Aorta (tissue), 5 donors: ENCODE measurements at regions not wholly inside any gene's neighbourhood (a gene's known extent, or its start where the extent isn't known, plus 50 kb on each side); places are given as distances from the start of the nearest gene placed in this dataset.

Experiments
- ATAC-seq: fragments of 200-7000 bp; cut with Tn5 transposase; one replicate; pipeline ENCODE4 v1.9.1; 2022; ENCODE audit warnings: moderate library complexity; ENCODE audit not compliant: low FRiP score
- DNase-seq, 2 donors: peaks; one replicate each; pipeline ENCODE4 v3.0.0-alpha.2; 2020
- H3K27ac ChIP-seq, 2 donors: one replicate each; pipeline ENCODE4 v1.5.1; 2013; ENCODE audit warnings: low read length in 2 of 2, mild to moderate bottlenecking in 2 of 2, moderate library complexity in 2 of 2, control low read depth in 1 of 2, inconsistent platforms in 1 of 2, low read depth in 1 of 2
- H3K27me3 ChIP-seq, 2 donors: one replicate each; pipeline ENCODE4 v1.6.1; 2013; ENCODE audit warnings: control low read depth in 1 of 2, low read length in 1 of 2, mild to moderate bottlenecking in 1 of 2, moderate library complexity in 1 of 2; ENCODE audit not compliant: insufficient read depth in 2 of 2, control insufficient read depth in 1 of 2
- H3K36me3 ChIP-seq, 2 donors: one replicate each; pipeline ENCODE4 v1.6.1; 2013; ENCODE audit warnings: control low read depth in 1 of 2, low read length in 1 of 2, mild to moderate bottlenecking in 1 of 2; ENCODE audit not compliant: insufficient read depth in 2 of 2, control insufficient read depth in 1 of 2
- H3K4me1 ChIP-seq, 2 donors: one replicate each; pipeline ENCODE4 v1.6.1; 2013; ENCODE audit warnings: low read length in 2 of 2, control low read depth in 1 of 2, mild to moderate bottlenecking in 1 of 2, moderate library complexity in 1 of 2; ENCODE audit not compliant: insufficient read depth in 2 of 2, control insufficient read depth in 1 of 2
- H3K4me3 ChIP-seq, 2 donors: one replicate each; pipeline ENCODE4 v1.5.1; 2013; ENCODE audit warnings: low read length in 2 of 2, control low read depth in 1 of 2, mild to moderate bottlenecking in 1 of 2
- H3K9me3 ChIP-seq: one replicate; pipeline ENCODE4 v1.6.1; 2013; ENCODE audit warnings: mild to moderate bottlenecking, low read length; ENCODE audit not compliant: control insufficient read depth
- WGBS, 2 donors: extraction: QIAGEN DNeasy Blood & Tissue Kit; methylation state at CpG; one replicate each; pipeline ENCODE4 v1.1.7; 2013; 5-methylcytosine and 5-hydroxymethylcytosine counted together
- intact Hi-C, 2 donors: fragments of 100-400 bp; cut with DNase I; formaldehyde crosslinking; loops; one replicate each; pipeline versions ENCODE4 v1.14.2 to v1.15.0; 2022
- donor health status: healthy with polysubstance abuse.
- donor health status: Bipolar disorder and iron deficiency.
- donor health status: DM: no; HTN: no; CAD: no.
- donor health status: DM: no; HTN: no; CAD: no.
- donor health status: DM: yes; HTN: yes; CAD: no.

DNA sequence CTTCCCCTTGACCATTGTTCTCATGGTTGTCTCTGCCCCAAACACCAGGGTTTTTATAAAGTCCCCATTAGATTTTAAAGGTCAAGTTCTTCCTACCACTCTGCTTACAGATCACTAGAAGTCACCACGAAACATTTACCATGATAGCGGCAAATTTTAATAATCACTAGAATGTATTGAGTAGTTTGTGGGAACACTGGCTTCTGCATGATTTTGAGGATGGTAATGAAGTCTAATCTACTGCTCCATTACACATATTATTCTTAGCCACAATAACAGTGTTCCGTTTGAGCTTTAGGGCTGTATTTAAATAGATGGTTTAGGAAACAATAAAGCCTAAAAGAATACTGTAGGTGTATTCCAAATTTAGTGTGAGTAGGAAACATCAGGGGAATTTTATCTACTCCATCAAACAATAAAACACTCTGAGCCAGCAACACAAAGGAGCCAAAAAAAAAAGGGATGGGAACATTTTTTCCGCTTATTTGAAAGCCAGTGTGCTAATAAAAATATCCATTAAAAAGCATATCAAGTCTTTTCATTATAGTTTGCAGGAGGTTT, 49.7 kb downstream of the KLF12 start:
- H3K36me3 ChIP-seq, result no peaks in the 10 kb centered on the region
- intact Hi-C loops, result no loop called here
- DNase-seq (no peak), ATAC-seq (no peak)
- H3K4me1 ChIP-seq, result peaks cover 2 to 3% of the 10 kb centered on the region in 2 donors
- H3K4me3 ChIP-seq, result no peak overlapping the region
- H3K27me3 ChIP-seq, result no peaks in the 10 kb centered on the region
- 72 to 77% methylated on average over 4 of the region's 4 CpGs for WGBS, 2 donors
- no peaks in the 10 kb centered on the region for H3K9me3 ChIP-seq
- no peak overlapping the region for H3K27ac ChIP-seq

DNA sequence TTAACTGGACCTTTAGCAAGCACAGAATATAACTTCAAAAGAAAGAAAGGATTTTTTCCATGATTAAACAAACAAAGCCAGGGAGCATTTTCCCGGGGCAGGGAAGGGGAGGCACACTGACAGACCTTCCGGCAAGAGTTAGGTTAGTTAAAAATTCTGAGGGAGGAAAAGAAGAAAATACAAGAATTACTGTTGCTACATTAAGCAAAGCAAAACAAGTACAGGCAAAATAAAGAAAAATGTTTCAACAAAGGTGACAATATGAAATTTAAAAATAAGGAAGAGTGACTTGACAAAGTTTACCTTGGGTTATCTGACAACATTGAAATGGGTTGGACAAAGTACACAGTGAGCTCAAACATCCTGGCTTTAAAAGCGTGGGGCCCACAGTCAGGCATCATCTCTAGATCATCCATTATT, 51.5 kb downstream of the KLF12 start:
- Histone ChIP-seq H3K4me1 (peaks cover 3 to 4% of the 10 kb centered on the region in 2 donors), H3K27ac (no peak overlapping the region), H3K4me3 (no peak overlapping the region), H3K27me3 (no peaks in the 10 kb centered on the region), H3K9me3 (no peaks in the 10 kb centered on the region), H3K36me3 (no peaks in the 10 kb centered on the region)
- DNase-seq, result no peak
- intact Hi-C loops, result no loop called here
- WGBS, 2 donors, result 53 to 61% methylated on average over 3 of the region's 3 CpGs
- ATAC-seq, result no peak

GRCh38 chr13:74080762-74081161, 53.4 kb downstream of the KLF12 start:
- no peak overlapping the region for H3K4me3 ChIP-seq
- no peaks in the 10 kb centered on the region for H3K9me3 ChIP-seq
- H3K27ac ChIP-seq, result no peak overlapping the region
- WGBS, 2 donors, result 94 to 97% methylated on average over 1 of the region's 1 CpG
- DNase-seq (no peak), ATAC-seq (no peak)
- peaks cover 3% of the 10 kb centered on the region in 2 donors for H3K4me1 ChIP-seq
- no peaks in the 10 kb centered on the region for H3K36me3 ChIP-seq
- intact Hi-C loops, result no loop called here
- no peaks in the 10 kb centered on the region for H3K27me3 ChIP-seq

GRCh38 chr13:74077792-74078191, 56.4 kb downstream of the KLF12 start:
- H3K36me3 ChIP-seq, result no peaks in the 10 kb centered on the region
- H3K4me3 ChIP-seq, result no peak overlapping the region
- DNase-seq (no peak), ATAC-seq (no peak)
- H3K4me1 ChIP-seq, result peaks cover 3 to 4% of the 10 kb centered on the region in 2 donors
- intact Hi-C loops, result no loop called here
- 17 to 18% methylated on average over 2 of the region's 2 CpGs for WGBS, 2 donors
- no peaks in the 10 kb centered on the region for H3K27me3 ChIP-seq
- no peaks in the 10 kb centered on the region for H3K9me3 ChIP-seq
- H3K27ac ChIP-seq, result no peak overlapping the region

DNA sequence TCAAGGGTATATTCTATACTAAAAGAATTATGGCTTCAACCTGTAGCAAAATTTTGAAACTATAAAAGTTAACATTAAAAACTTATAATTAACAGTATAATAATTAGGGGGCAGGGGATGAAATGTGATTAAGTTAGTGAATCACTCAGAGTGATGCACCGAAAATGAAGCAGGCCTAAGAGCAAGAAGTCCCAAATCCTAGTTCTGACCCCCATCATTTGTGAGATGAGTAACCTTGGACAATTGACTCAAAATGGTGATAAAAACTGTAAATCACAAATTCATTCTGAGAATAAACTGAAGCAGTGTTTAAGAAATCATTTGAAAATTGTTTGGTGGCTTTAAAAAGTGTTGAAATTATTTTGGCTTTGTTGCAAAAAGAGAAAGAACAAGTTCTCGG, 56.8 kb downstream of the KLF12 start:
- Histone ChIP-seq H3K27me3 (no peaks in the 10 kb centered on the region), H3K4me3 (no peak overlapping the region), H3K4me1 (peaks cover 3 to 4% of the 10 kb centered on the region in 2 donors), H3K36me3 (no peaks in the 10 kb centered on the region), H3K9me3 (no peaks in the 10 kb centered on the region), H3K27ac (no peak overlapping the region)
- 35 to 47% methylated on average over 2 of the region's 2 CpGs for WGBS, 2 donors
- DNase-seq, result no peak
- ATAC-seq, result no peak
- intact Hi-C loops, result no loop called here

DNA sequence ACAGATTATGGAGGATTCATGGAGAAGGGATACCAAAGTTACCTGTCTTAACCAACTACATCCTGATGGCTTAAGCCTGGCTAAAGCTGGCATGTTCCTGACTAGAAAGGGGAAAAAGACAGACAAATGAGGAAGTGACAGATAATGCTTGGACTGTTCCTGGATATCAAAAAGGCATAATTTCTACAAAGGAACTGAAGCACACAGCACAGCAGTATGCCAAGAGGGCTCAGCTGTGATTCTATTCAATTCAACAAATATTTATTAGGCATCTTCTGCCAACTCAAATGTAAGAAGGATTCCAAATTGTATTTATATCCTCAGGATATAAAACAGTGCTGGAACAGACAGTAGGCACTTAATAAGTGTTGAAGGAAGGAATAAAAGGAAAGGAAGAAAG, 59.5 kb downstream of the KLF12 start:
- Histone ChIP-seq H3K4me1 (peaks cover 3 to 4% of the 10 kb centered on the region in 2 donors), H3K27ac (no peak overlapping the region), H3K27me3 (no peaks in the 10 kb centered on the region), H3K4me3 (no peak overlapping the region), H3K9me3 (no peaks in the 10 kb centered on the region), H3K36me3 (no peaks in the 10 kb centered on the region)
- intact Hi-C loops, result no loop called here
- ATAC-seq, result no peak
- DNase-seq, result no peak

GRCh38 chr13:74073274-74073673, 60.9 kb downstream of the KLF12 start:
- DNase-seq (no peak), ATAC-seq (no peak)
- no peaks in the 10 kb centered on the region for H3K9me3 ChIP-seq
- no peaks in the 10 kb centered on the region for H3K36me3 ChIP-seq
- no peak overlapping the region for H3K27ac ChIP-seq
- intact Hi-C loops, result no loop called here
- H3K27me3 ChIP-seq, result no peaks in the 10 kb centered on the region
- H3K4me3 ChIP-seq, result no peak overlapping the region
- H3K4me1 ChIP-seq, result peaks cover 3 to 4% of the 10 kb centered on the region in 2 donors
- WGBS, 2 donors, result 21 to 23% methylated on average over 1 of the region's 1 CpG

GRCh38 chr13:74070513-74070912, 63.7 kb downstream of the KLF12 start:
- DNase-seq (no peak), ATAC-seq (no peak)
- Histone ChIP-seq H3K27ac (no peak overlapping the region), H3K36me3 (no peaks in the 10 kb centered on the region), H3K27me3 (no peaks in the 10 kb centered on the region), H3K4me1 (peaks cover 1 to 4% of the 10 kb centered on the region in 2 donors), H3K4me3 (no peak overlapping the region), H3K9me3 (no peaks in the 10 kb centered on the region)
- intact Hi-C loops, result no loop called here
- 100% methylated on average over 1 of the region's 1 CpG for WGBS, 2 donors

DNA sequence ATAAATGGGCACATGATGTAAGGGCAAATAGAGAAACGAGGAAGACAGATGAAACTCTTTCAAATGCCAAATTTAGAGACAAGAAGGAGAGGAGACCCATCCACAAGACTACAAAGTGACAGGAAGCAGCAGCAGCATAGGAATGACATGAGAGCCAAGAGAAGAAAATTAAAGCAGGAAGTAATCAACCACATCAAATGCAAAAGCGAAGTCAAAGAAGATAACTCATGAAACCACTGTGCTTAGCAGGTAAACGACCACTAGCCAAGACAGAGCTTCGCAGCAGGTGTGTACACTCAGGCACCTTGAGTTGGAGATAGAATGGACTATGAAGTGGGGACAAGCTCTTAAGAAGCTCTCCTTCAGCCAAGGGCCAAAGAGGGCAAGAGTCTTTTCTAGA, 64.1 kb downstream of the KLF12 start:
- no peaks in the 10 kb centered on the region for H3K27me3 ChIP-seq
- no peaks in the 10 kb centered on the region for H3K9me3 ChIP-seq
- no peak overlapping the region for H3K27ac ChIP-seq
- ATAC-seq (no peak), DNase-seq (no peak)
- 85 to 86% methylated on average over 4 of the region's 4 CpGs for WGBS, 2 donors
- no peaks in the 10 kb centered on the region for H3K36me3 ChIP-seq
- no peak overlapping the region for H3K4me3 ChIP-seq
- peaks cover 2 to 6% of the 10 kb centered on the region in 2 donors for H3K4me1 ChIP-seq
- intact Hi-C loops, result no loop called here
